GM12878 (cell line): ENCODE measurements at regions not wholly inside any gene's neighbourhood (a gene's known extent, or its start where the extent isn't known, plus 50 kb on each side); places are given as distances from the start of the nearest gene placed in this dataset.

Experiments used
- ATAC-seq: fragments of 200-7000 bp; cut with Tn5 transposase; 3 replicates; pipeline ENCODE4 v1.9.1; 2020; ENCODE audit warnings: mild to moderate bottlenecking, moderate library complexity
- BruUV-seq: library from RNA; stranded (reverse); fragments of 400-500 nt; replicated peaks from 2 replicates; lab custom pipeline; 2021; lab: Mats Ljungman, UMichigan
- CTCF ChIA-PET: fragments of 300-600 bp; sonication (Branson Sonifier 250); formaldehyde crosslinking; extraction: SDS; loops from one replicate; lab custom pipeline; 2021; ENCODE audit warnings: inconsistent platforms; lab: Yijun Ruan, JAX
- POLR2A ChIA-PET: fragments of 350-600 bp; formaldehyde crosslinking; extraction: SDS; loops from one replicate; lab custom pipeline; 2021; ENCODE audit warnings: inconsistent platforms; lab: Charles Lee
- RAD21 ChIA-PET: fragments of 300-600 bp; sonication (Branson Sonifier 250); formaldehyde crosslinking; loops from one replicate; lab custom pipeline; 2023; ENCODE audit warnings: antibody characterized with exemption; ENCODE audit not compliant: unreplicated experiment; lab: Charles Lee
- SMC1A ChIA-PET: fragments of 300-600 bp; sonication (Branson Sonifier 250); formaldehyde crosslinking; loops from one replicate; lab custom pipeline; 2023; ENCODE audit not compliant: unreplicated experiment, uncharacterized antibody; lab: Charles Lee
- DNase-seq: peaks from one replicate; pipeline ENCODE4 v3.0.0-alpha.2; 2011; ENCODE audit warnings: low read depth, low spot score
- FAIRE-seq: peaks from 3 replicates; lab custom pipeline; 2011; peaks lifted over from hg19 to GRCh38; lab: Jason Lieb, UNC
- H2AFZ ChIP-seq: 2 replicates; pipeline ENCODE4 v1.6.0; 2011; ENCODE audit warnings: low read depth, low read length, control low read depth; ENCODE audit not compliant: control insufficient read depth
- H3K27ac ChIP-seq: 2 replicates; pipeline ENCODE4 v1.5.1; 2011; ENCODE audit warnings: control low read depth; ENCODE audit not compliant: control insufficient read depth, insufficient read depth
- H3K27me3 ChIP-seq, 2 experiments: replicated peaks in 1 of 2; 2 replicates each; pipeline versions ENCODE4 v1.6.0 to v1.6.1; 2011; ENCODE audit warnings: low read length in 1 of 2; ENCODE audit not compliant: control insufficient read depth in 2 of 2, insufficient read depth in 2 of 2
- H3K36me3 ChIP-seq, 2 experiments: 2 replicates each; pipeline ENCODE4 v1.5.1; 2011; ENCODE audit warnings: low read length in 1 of 2; ENCODE audit not compliant: control insufficient read depth in 2 of 2, insufficient read depth in 2 of 2
- H3K4me1 ChIP-seq: 2 replicates; pipeline ENCODE4 v1.6.1; 2011; ENCODE audit warnings: mild to moderate bottlenecking, low read length, moderate library complexity, mixed read lengths; ENCODE audit not compliant: control insufficient read depth, insufficient read depth
- H3K4me2 ChIP-seq: 2 replicates; pipeline ENCODE4 v1.6.0; 2011; ENCODE audit warnings: control low read depth; ENCODE audit not compliant: control insufficient read depth, insufficient read depth
- H3K4me3 ChIP-seq: fragments of 200-600 bp; sonication (generic); 2 replicates; pipeline ENCODE4 v1.5.1; 2016
- H3K79me2 ChIP-seq: 2 replicates; pipeline ENCODE4 v1.6.0; 2011; ENCODE audit warnings: low read length; ENCODE audit not compliant: control insufficient read depth, insufficient read depth
- H3K9ac ChIP-seq: 2 replicates; pipeline ENCODE4 v1.8.0; 2011; ENCODE audit warnings: low read length, control low read depth, mixed read lengths; ENCODE audit not compliant: control insufficient read depth, insufficient read depth
- H3K9me3 ChIP-seq: replicated peaks from 3 replicates; pipeline ENCODE4 v1.5.1; 2011; ENCODE audit warnings: mild to moderate bottlenecking, low read length; ENCODE audit not compliant: control insufficient read depth, insufficient read depth
- H4K20me1 ChIP-seq: 2 replicates; pipeline ENCODE4 v1.6.0; 2011; ENCODE audit not compliant: control insufficient read depth, insufficient read depth
- CEBPB ChIP-seq, 2 experiments: fragments of 150-350 bp in 1 of 2; IDR thresholded peaks; 2 replicates each; pipeline ENCODE4 v1.6.1; 2012 to 2014; ENCODE audit warnings: low read depth in 2 of 2, low read length in 2 of 2, borderline replicate concordance in 1 of 2, inconsistent platforms in 1 of 2
- HDGF ChIP-seq: fragments of 450-650 bp; IDR thresholded peaks from 2 replicates; pipeline ENCODE4 v1.6.1; 2016; ENCODE audit warnings: antibody characterized with exemption
- KDM1A ChIP-seq: fragments of 200-600 bp; sonication (generic); IDR thresholded peaks from 2 replicates; pipeline ENCODE4 v1.6.1; 2016; ENCODE audit warnings: borderline replicate concordance
- NR2F1 ChIP-seq: fragments of 450-650 bp; conservative IDR thresholded peaks from 2 replicates; pipeline ENCODE4 v1.6.1; 2017; ENCODE audit warnings: mild to moderate bottlenecking
- RAD21 ChIP-seq: IDR thresholded peaks from 2 replicates; pipeline ENCODE4 v1.6.1; 2011; ENCODE audit warnings: mild to moderate bottlenecking, low read depth, low read length, moderate library complexity; ENCODE audit not compliant: insufficient read depth
- ZNF207 ChIP-seq: fragments of 450-650 bp; IDR thresholded peaks from 2 replicates; pipeline ENCODE4 v1.6.1; 2014; ENCODE audit warnings: antibody characterized with exemption, mild to moderate bottlenecking, borderline replicate concordance
- ZNF622 ChIP-seq: fragments of 450-650 bp; IDR thresholded peaks from 2 replicates; pipeline ENCODE4 v1.6.1; 2017; ENCODE audit warnings: mild to moderate bottlenecking, inconsistent platforms
- WGBS: methylation state at CpG from one replicate; pipeline ENCODE4 v1.1.6; 2016; ENCODE audit warnings: low lambda C conversion rate; ENCODE audit not compliant: insufficient replicate concordance, insufficient coverage; ENCODE audit errors: missing lambda C conversion rate; 5-methylcytosine and 5-hydroxymethylcytosine counted together
- in situ Hi-C: fragments of 300-500 bp; cut with MboI; formaldehyde crosslinking; loops from 9 replicates; pipeline ENCODE4 v1.14.3; 2018; ENCODE audit warnings: mixed read lengths
- intact Hi-C: fragments of 100-400 bp; cut with micrococcal nuclease; formaldehyde crosslinking; loops from one replicate; pipeline ENCODE4 v1.14.2; 2022; ENCODE audit not compliant: unreplicated experiment
- TF ChIP-seq, protein P1 (sequence below): IDR thresholded peaks from 2 replicates; pipeline ENCODE4 v1.6.1; 2012; ENCODE audit warnings: low read depth, low read length, improper control_type of control experiment

DNA sequence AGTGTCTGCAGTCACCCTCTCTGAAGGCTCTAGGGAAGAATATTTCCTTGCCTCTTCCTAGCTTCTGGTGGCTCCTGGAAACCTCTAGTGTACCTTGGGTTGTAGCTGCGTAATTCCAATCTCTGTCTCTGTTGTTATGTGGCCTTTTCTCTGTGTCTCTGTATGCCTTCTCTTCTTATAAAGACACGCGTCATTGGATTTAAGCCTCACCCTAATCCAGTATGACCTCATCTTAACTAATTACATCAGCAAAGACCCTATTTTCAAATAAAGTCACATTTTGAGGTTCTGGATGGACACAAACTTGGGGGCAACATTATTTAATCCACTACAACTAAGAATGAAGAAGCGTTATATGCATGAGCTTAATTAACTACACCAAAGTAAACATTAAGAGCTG is 111.4 kb upstream of the ZNF184 start:
- no peaks in the 10 kb centered on the region for H4K20me1 ChIP-seq
- no peaks in the 10 kb centered on the region for H3K36me3 ChIP-seq
- no peaks in the 10 kb centered on the region for H3K79me2 ChIP-seq
- DNase-seq (no peak), FAIRE-seq (no peak), ATAC-seq (no peak)
- no peak overlapping the region for H3K4me3 ChIP-seq
- intact Hi-C loops (no loop called here), in situ Hi-C loops (no loop called here)
- WGBS: 60% methylated on average over 4 of the region's 4 CpGs
- H2AFZ ChIP-seq: no peak overlapping the region
- POLR2A ChIA-PET: no interaction called here
- H3K27me3 ChIP-seq: no peaks in the 10 kb centered on the region
- no peak overlapping the region for H3K27ac ChIP-seq
- H3K4me1 ChIP-seq: no peaks in the 10 kb centered on the region
- no peaks in the 10 kb centered on the region for H3K9me3 ChIP-seq
- SMC1A ChIA-PET: interaction anchor here (1.3 to 2.1 kb wide), 3 partner anchors 12 to 134 kb away, joined by 3 to 9 read pairs (median 4); no protein-coding TSS in a partner anchor
- H3K4me2 ChIP-seq: no peak overlapping the region
- RAD21 ChIA-PET: interaction anchor here (0.7 to 1.0 kb wide), 2 partner anchors 25 to 66 kb away, joined by 3 read pairs; no protein-coding TSS in a partner anchor
- CTCF ChIA-PET: interaction anchor here (1.3 kb wide), 1 partner anchor 26 kb away, joined by 3 read pairs; no protein-coding TSS in a partner anchor
- H3K9ac ChIP-seq: no peak overlapping the region
- BruUV-seq: no TSS peak
- TF ChIP-seq NR2F1 (no peak), ZNF207 (no peak), HDGF (no peak), CEBPB (IDR thresholded peaks at IDR 0.05; ENCODE audit: borderline replicate concordance in 1 of 2, low read depth in 2 of 2, low read length in 2 of 2) (no peak), KDM1A (no peak), RAD21 (no peak), ZNF622 (no peak)
- TF ChIP-seq, protein P1, sequence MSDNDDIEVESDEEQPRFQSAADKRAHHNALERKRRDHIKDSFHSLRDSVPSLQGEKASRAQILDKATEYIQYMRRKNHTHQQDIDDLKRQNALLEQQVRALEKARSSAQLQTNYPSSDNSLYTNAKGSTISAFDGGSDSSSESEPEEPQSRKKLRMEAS: no peak
